SK-N-SH treated with all-trans-retinoic acid at 6 μM for 48 hours (cell line): ENCODE measurements at regions not wholly inside any gene's neighbourhood (a gene's known extent, or its start where the extent isn't known, plus 50 kb on each side); places are given as distances from the start of the nearest gene placed in this dataset.

Experiments
- CSDC2 ChIP-seq: fragments of 250-450 bp; sonication (Bioruptor Pico); IDR thresholded peaks from 2 replicates; pipeline ENCODE4 v1.5.0; 2020; ENCODE audit warnings: mild to moderate bottlenecking, moderate library complexity
- ISL1 ChIP-seq: fragments of 250-450 bp; sonication (Bioruptor Pico); IDR thresholded peaks from 2 replicates; pipeline ENCODE4 v2.1.2; 2022; ENCODE audit warnings: mild to moderate bottlenecking, moderate library complexity
- OSR1 ChIP-seq: fragments of 250-450 bp; sonication (Bioruptor Pico); IDR thresholded peaks from 2 replicates; pipeline ENCODE4 v1.8.0; 2022; ENCODE audit warnings: moderate library complexity, mild to moderate bottlenecking, inconsistent platforms
- PATZ1 ChIP-seq: fragments of 250-450 bp; sonication (Bioruptor Pico); IDR thresholded peaks from 2 replicates; pipeline ENCODE4 v1.8.0; 2020; ENCODE audit warnings: mild to moderate bottlenecking, moderate library complexity, borderline replicate concordance
- PPARA ChIP-seq: fragments of 250-450 bp; sonication (Bioruptor Pico); IDR thresholded peaks from 2 replicates; pipeline ENCODE4 v1.5.0; 2020; ENCODE audit warnings: mild to moderate bottlenecking, borderline replicate concordance
- TCF4 ChIP-seq: fragments of 250-450 bp; sonication (Bioruptor Pico); IDR thresholded peaks from 2 replicates; pipeline ENCODE4 v1.8.0; 2021; ENCODE audit warnings: mild to moderate bottlenecking, moderate library complexity, borderline replicate concordance
- TOX ChIP-seq: fragments of 250-450 bp; sonication (Bioruptor Pico); IDR thresholded peaks from 2 replicates; pipeline ENCODE4 v1.8.0; 2021; ENCODE audit warnings: mild to moderate bottlenecking, moderate library complexity, borderline replicate concordance
- ZC3H10 ChIP-seq: fragments of 250-450 bp; sonication (Bioruptor Pico); IDR thresholded peaks from 2 replicates; pipeline ENCODE4 v1.5.1; 2021; ENCODE audit warnings: mild to moderate bottlenecking, moderate library complexity
- ZNF70 ChIP-seq: fragments of 450-650 bp; formaldehyde crosslinking; IDR thresholded peaks from 2 replicates; pipeline ENCODE4 v1.5.0; 2020; ENCODE audit warnings: mild to moderate bottlenecking, moderate library complexity
- TF ChIP-seq, protein P1 (sequence below): fragments of 250-450 bp; sonication (Bioruptor Pico); IDR thresholded peaks from 2 replicates; pipeline ENCODE4 v1.5.1; 2020; ENCODE audit warnings: low read depth, mild to moderate bottlenecking, moderate library complexity
- TF ChIP-seq, protein P2 (sequence below): fragments of 250-450 bp; sonication (Bioruptor Pico); IDR thresholded peaks from 2 replicates; pipeline ENCODE4 v1.5.1; 2021; ENCODE audit warnings: mild to moderate bottlenecking, moderate library complexity

GRCh38 chr5:14036947-14037346 lies 92.5 kb upstream of the DNAH5 start:
- TF ChIP-seq, protein P1, sequence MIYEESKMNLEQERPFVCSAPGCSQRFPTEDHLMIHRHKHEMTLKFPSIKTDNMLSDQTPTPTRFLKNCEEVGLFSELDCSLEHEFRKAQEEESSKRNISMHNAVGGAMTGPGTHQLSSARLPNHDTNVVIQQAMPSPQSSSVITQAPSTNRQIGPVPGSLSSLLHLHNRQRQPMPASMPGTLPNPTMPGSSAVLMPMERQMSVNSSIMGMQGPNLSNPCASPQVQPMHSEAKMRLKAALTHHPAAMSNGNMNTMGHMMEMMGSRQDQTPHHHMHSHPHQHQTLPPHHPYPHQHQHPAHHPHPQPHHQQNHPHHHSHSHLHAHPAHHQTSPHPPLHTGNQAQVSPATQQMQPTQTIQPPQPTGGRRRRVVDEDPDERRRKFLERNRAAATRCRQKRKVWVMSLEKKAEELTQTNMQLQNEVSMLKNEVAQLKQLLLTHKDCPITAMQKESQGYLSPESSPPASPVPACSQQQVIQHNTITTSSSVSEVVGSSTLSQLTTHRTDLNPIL (CRISPR knock-in tag): no peak
- TF ChIP-seq ZC3H10: no peak
- no peak for TF ChIP-seq ZNF70
- TF ChIP-seq TOX (CRISPR knock-in tag): no peak
- TF ChIP-seq, protein P2, sequence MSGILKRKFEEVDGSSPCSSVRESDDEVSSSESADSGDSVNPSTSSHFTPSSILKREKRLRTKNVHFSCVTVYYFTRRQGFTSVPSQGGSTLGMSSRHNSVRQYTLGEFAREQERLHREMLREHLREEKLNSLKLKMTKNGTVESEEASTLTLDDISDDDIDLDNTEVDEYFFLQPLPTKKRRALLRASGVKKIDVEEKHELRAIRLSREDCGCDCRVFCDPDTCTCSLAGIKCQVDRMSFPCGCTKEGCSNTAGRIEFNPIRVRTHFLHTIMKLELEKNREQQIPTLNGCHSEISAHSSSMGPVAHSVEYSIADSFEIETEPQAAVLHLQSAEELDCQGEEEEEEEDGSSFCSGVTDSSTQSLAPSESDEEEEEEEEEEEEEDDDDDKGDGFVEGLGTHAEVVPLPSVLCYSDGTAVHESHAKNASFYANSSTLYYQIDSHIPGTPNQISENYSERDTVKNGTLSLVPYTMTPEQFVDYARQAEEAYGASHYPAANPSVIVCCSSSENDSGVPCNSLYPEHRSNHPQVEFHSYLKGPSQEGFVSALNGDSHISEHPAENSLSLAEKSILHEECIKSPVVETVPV (CRISPR knock-in tag): no peak
- no peak for TF ChIP-seq OSR1 (CRISPR knock-in tag)
- TF ChIP-seq CSDC2 (CRISPR knock-in tag): no peak
- no peak for TF ChIP-seq PPARA
- no peak for TF ChIP-seq PATZ1 (CRISPR knock-in tag)
- no peak for TF ChIP-seq ISL1 (CRISPR knock-in tag)
- TF ChIP-seq TCF4 (CRISPR knock-in tag): no peak
